Calu3 (cell line): ENCODE measurements at regions not wholly inside any gene's neighbourhood (a gene's known extent, or its start where the extent isn't known, plus 50 kb on each side); places are given as distances from the start of the nearest gene placed in this dataset.

Source experiments
- BruUV-seq: library from RNA; stranded (reverse); fragments of 400-500 nt; replicated peaks from 2 replicates; lab custom pipeline; 2021; lab: Mats Ljungman, UMichigan
- CTCF ChIA-PET: fragments of 300-600 bp; sonication (Branson Sonifier 250); formaldehyde crosslinking; loops from one replicate; lab custom pipeline; 2022; ENCODE audit warnings: antibody characterized with exemption; lab: Charles Lee
- DNase-seq: peaks from one replicate; pipeline ENCODE4 v3.0.0; 2022
- H3K27ac Mint-ChIP-seq: one replicate; pipeline ENCODE4 v1.8.0; 2022; ENCODE audit warnings: mixed read lengths; ENCODE audit not compliant: unreplicated experiment
- H3K27me3 Mint-ChIP-seq: one replicate; pipeline ENCODE4 v1.8.0; 2022; ENCODE audit warnings: mixed read lengths; ENCODE audit not compliant: unreplicated experiment
- H3K36me3 Mint-ChIP-seq: one replicate; pipeline ENCODE4 v1.8.0; 2022; ENCODE audit warnings: mild to moderate bottlenecking, moderate library complexity, mixed read lengths; ENCODE audit not compliant: insufficient read depth, unreplicated experiment
- H3K4me1 Mint-ChIP-seq: one replicate; pipeline ENCODE4 v1.8.0; 2022; ENCODE audit warnings: mild to moderate bottlenecking, low read depth, mixed read lengths; ENCODE audit not compliant: unreplicated experiment
- H3K4me3 Mint-ChIP-seq: one replicate; pipeline ENCODE4 v1.8.0; 2022; ENCODE audit warnings: mild to moderate bottlenecking, low read depth, moderate library complexity, mixed read lengths; ENCODE audit not compliant: unreplicated experiment
- H3K9me3 Mint-ChIP-seq: one replicate; pipeline ENCODE4 v1.8.0; 2022; ENCODE audit warnings: low read depth, mixed read lengths; ENCODE audit not compliant: unreplicated experiment
- CTCF ChIP-seq: fragments of 200-600 bp; IDR thresholded peaks from one replicate; pipeline ENCODE4 v1.8.0; 2022; ENCODE audit warnings: antibody characterized with exemption; ENCODE audit not compliant: unreplicated experiment
- intact Hi-C: fragments of 100-400 bp; cut with micrococcal nuclease; formaldehyde crosslinking; loops from one replicate; pipeline ENCODE4 v1.10.0; 2022; ENCODE audit not compliant: unreplicated experiment

GRCh38 chr6:132087391-132087790, 136.2 kb upstream of the CCN2 start:
- BruUV-seq = no TSS peak
- H3K4me1 Mint-ChIP-seq = peaks cover 22% of the 10 kb centered on the region

GRCh38 chr6:132085731-132086130, 134.6 kb upstream of the CCN2 start:
- no TSS peak for BruUV-seq
- peaks cover 27% of the 10 kb centered on the region for H3K4me1 Mint-ChIP-seq
- intact Hi-C loops = loop anchor here (5.0 kb wide), 1 partner anchor 77 kb away; no protein-coding TSS in a partner anchor

More at GRCh38 chr6:132087391-132087790, 136.2 kb upstream of the CCN2 start:
- Mint-ChIP-seq H3K36me3 (no peaks in the 10 kb centered on the region), H3K27me3 (no peaks in the 10 kb centered on the region), H3K9me3 (peaks cover 3% of the 10 kb centered on the region), H3K4me3 (no peak overlapping the region), H3K27ac (no peak overlapping the region)
- intact Hi-C loops = loop anchor here (5.0 kb wide), 1 partner anchor 75 kb away; no protein-coding TSS in a partner anchor
- CTCF ChIA-PET = no interaction called here
- DNase-seq = no peak
- no peak for TF ChIP-seq CTCF

GRCh38 chr6:132084811-132085509, 133.8 kb upstream of the CCN2 start:
- Mint-ChIP-seq H3K27me3 (no peaks in the 10 kb centered on the region), H3K4me1 (peaks cover 27% of the 10 kb centered on the region), H3K9me3 (peaks cover 4% of the 10 kb centered on the region), H3K4me3 (no peak overlapping the region), H3K36me3 (no peaks in the 10 kb centered on the region), H3K27ac (peak overlapping the region; percentile 60)
- no peak for DNase-seq
- intact Hi-C loops = loop anchor here (5.0 kb wide), 1 partner anchor 77 kb away; no protein-coding TSS in a partner anchor
- BruUV-seq = no TSS peak
- TF ChIP-seq CTCF = no peak
- CTCF ChIA-PET = interaction anchor here (0.6 to 1.3 kb wide), 5 partner anchors 18 to 251 kb away, joined by 3 to 4 read pairs (median 3); no protein-coding TSS in a partner anchor

More at GRCh38 chr6:132085731-132086130, 134.6 kb upstream of the CCN2 start:
- H3K27me3 Mint-ChIP-seq = no peaks in the 10 kb centered on the region
- no peak overlapping the region for H3K4me3 Mint-ChIP-seq
- CTCF ChIA-PET = interaction anchor here (1.3 kb wide), 1 partner anchor 161 kb away, joined by 4 read pairs; no protein-coding TSS in a partner anchor
- H3K27ac Mint-ChIP-seq = peak overlapping the region; percentile 60
- H3K36me3 Mint-ChIP-seq = no peaks in the 10 kb centered on the region
- H3K9me3 Mint-ChIP-seq = peaks cover 2% of the 10 kb centered on the region
- TF ChIP-seq CTCF = no peak
- DNase-seq = no peak

- H3K9me3 Mint-ChIP-seq = peaks cover 4% of the 10 kb centered on the region
- H3K36me3 Mint-ChIP-seq = no peaks in the 10 kb centered on the region
- H3K27ac Mint-ChIP-seq = no peak overlapping the region
- no peak for DNase-seq
- no peaks in the 10 kb centered on the region for H3K27me3 Mint-ChIP-seq
- CTCF ChIA-PET = no interaction called here
- no peak for TF ChIP-seq CTCF
- peaks cover 27% of the 10 kb centered on the region for H3K4me1 Mint-ChIP-seq
- intact Hi-C loops = no loop called here
- no peak overlapping the region for H3K4me3 Mint-ChIP-seq
- no TSS peak for BruUV-seq
Observed at GRCh38 chr6:132082421-132082820, 131.2 kb upstream of the CCN2 start.
